H9 (cell line): ENCODE measurements at regions not wholly inside any gene's neighbourhood (a gene's known extent, or its start where the extent isn't known, plus 50 kb on each side); places are given as distances from the start of the nearest gene placed in this dataset.

ENCODE experiments used
- DNase-seq: peaks from one replicate; pipeline ENCODE4 v3.0.0-alpha.2; 2017
- H2AFZ ChIP-seq: one replicate; pipeline ENCODE4 v1.6.1; 2013; ENCODE audit warnings: mild to moderate bottlenecking, low read length, control low read depth, moderate library complexity
- H2AK5ac ChIP-seq: 2 replicates; pipeline ENCODE4 v1.6.1; 2013; ENCODE audit warnings: low read length, control low read depth, mixed read lengths; ENCODE audit not compliant: insufficient read length
- H2BK120ac ChIP-seq: one replicate; pipeline ENCODE4 v1.6.1; 2013; ENCODE audit warnings: low read depth, mild to moderate bottlenecking, low read length, control low read depth, inconsistent platforms; ENCODE audit not compliant: poor library complexity, severe bottlenecking
- H2BK12ac ChIP-seq: 2 replicates; pipeline ENCODE4 v1.6.1; 2013; ENCODE audit warnings: low read length, control low read depth, mixed read lengths, low read depth; ENCODE audit not compliant: insufficient read length
- H2BK15ac ChIP-seq: 2 replicates; pipeline ENCODE4 v1.6.1; 2013; ENCODE audit warnings: low read depth, low read length, control low read depth
- H2BK20ac ChIP-seq: one replicate; pipeline ENCODE4 v1.6.1; 2013; ENCODE audit warnings: low read depth, mild to moderate bottlenecking, low read length, control low read depth, inconsistent platforms; ENCODE audit not compliant: poor library complexity, severe bottlenecking
- H2BK5ac ChIP-seq: 2 replicates; pipeline ENCODE4 v1.6.1; 2013; ENCODE audit warnings: low read length, control low read depth, mixed read lengths; ENCODE audit not compliant: insufficient read length
- H3K14ac ChIP-seq: 2 replicates; pipeline ENCODE4 v1.6.1; 2013; ENCODE audit warnings: low read length, control low read depth; ENCODE audit not compliant: insufficient read depth
- H3K18ac ChIP-seq: 2 replicates; pipeline ENCODE4 v1.6.1; 2013; ENCODE audit warnings: low read depth, mild to moderate bottlenecking, mixed read lengths, low read length, control low read depth; ENCODE audit not compliant: insufficient read length
- H3K23ac ChIP-seq: 2 replicates; pipeline ENCODE4 v1.6.1; 2013; ENCODE audit warnings: low read length, control low read depth, mixed read lengths, low read depth; ENCODE audit not compliant: insufficient read length
- H3K23me2 ChIP-seq: 2 replicates; pipeline ENCODE4 v1.6.1; 2013; ENCODE audit warnings: low read depth, mild to moderate bottlenecking, mixed read lengths, low read length, control low read depth; ENCODE audit not compliant: insufficient read length, poor library complexity, severe bottlenecking
- H3K27ac ChIP-seq: 2 replicates; pipeline ENCODE4 v1.5.1; 2013; ENCODE audit warnings: low read length, control low read depth, mixed read lengths, low read depth; ENCODE audit not compliant: insufficient read length
- H3K27me3 ChIP-seq: 2 replicates; pipeline ENCODE4 v1.6.1; 2013; ENCODE audit warnings: low read length, control low read depth, inconsistent platforms; ENCODE audit not compliant: insufficient read depth
- H3K4ac ChIP-seq: 2 replicates; pipeline ENCODE4 v1.6.1; 2013; ENCODE audit warnings: low read depth, mild to moderate bottlenecking, control low read depth, inconsistent platforms, low read length, moderate library complexity
- H3K4me1 ChIP-seq: 2 replicates; pipeline ENCODE4 v1.6.1; 2013; ENCODE audit warnings: low read length, control low read depth, inconsistent platforms; ENCODE audit not compliant: insufficient read depth
- H3K4me2 ChIP-seq: 2 replicates; pipeline ENCODE4 v1.6.1; 2013; ENCODE audit warnings: low read length, control low read depth, mixed read lengths; ENCODE audit not compliant: insufficient read length, insufficient read depth
- H3K56ac ChIP-seq: 2 replicates; pipeline ENCODE4 v1.6.1; 2013; ENCODE audit warnings: low read depth, mild to moderate bottlenecking, mixed read lengths, low read length, control low read depth; ENCODE audit not compliant: insufficient read length
- H3K79me1 ChIP-seq: 2 replicates; pipeline ENCODE4 v1.6.1; 2013; ENCODE audit warnings: low read depth, mild to moderate bottlenecking, moderate library complexity, low read length, control low read depth, inconsistent platforms; ENCODE audit not compliant: insufficient read depth, poor library complexity, severe bottlenecking
- H3K79me2 ChIP-seq: 2 replicates; pipeline ENCODE4 v1.6.1; 2013; ENCODE audit warnings: low read length, control low read depth, inconsistent platforms; ENCODE audit not compliant: insufficient read depth
- H3K9ac ChIP-seq: 2 replicates; pipeline ENCODE4 v1.6.1; 2013; ENCODE audit warnings: low read length, control low read depth, mixed read lengths; ENCODE audit not compliant: insufficient read length; ENCODE audit errors: extremely low read depth
- H3K9me3 ChIP-seq: one replicate; pipeline ENCODE4 v1.6.1; 2013; ENCODE audit warnings: low read depth, low read length, inconsistent platforms; ENCODE audit not compliant: control insufficient read depth
- H3T11ph ChIP-seq: one replicate; pipeline ENCODE4 v1.6.1; 2013; ENCODE audit warnings: mild to moderate bottlenecking, low read length, control low read depth, inconsistent platforms
- H4K20me1 ChIP-seq: one replicate; pipeline ENCODE4 v1.6.1; 2013; ENCODE audit not compliant: control insufficient read depth, insufficient read length, insufficient read depth
- H4K5ac ChIP-seq: 2 replicates; pipeline ENCODE4 v1.6.1; 2013; ENCODE audit warnings: low read depth, mild to moderate bottlenecking, mixed read lengths, low read length, control low read depth; ENCODE audit not compliant: insufficient read length
- H4K8ac ChIP-seq: replicated peaks from 2 replicates; pipeline ENCODE4 v1.6.1; 2013; ENCODE audit warnings: low read length, control low read depth, mixed read lengths, low read depth; ENCODE audit not compliant: insufficient read length
- H4K91ac ChIP-seq: 2 replicates; pipeline ENCODE4 v1.6.1; 2013; ENCODE audit warnings: low read depth, mild to moderate bottlenecking, moderate library complexity, mixed read lengths, low read length, control low read depth; ENCODE audit not compliant: insufficient read length
- H3K27ac Mint-ChIP-seq, 3 experiments: 2 replicates in 2 of 3; 3 replicates in 1 of 3; pipeline ENCODE4 v1.8.0; 2020 to 2021; ENCODE audit warnings: mixed read lengths in 3 of 3, mild to moderate bottlenecking in 1 of 3, moderate library complexity in 1 of 3
- H3K27me3 Mint-ChIP-seq: 2 replicates; pipeline ENCODE4 v1.8.0; 2021; ENCODE audit warnings: low read depth, mild to moderate bottlenecking, moderate library complexity, mixed read lengths
- H3K36me3 Mint-ChIP-seq, 3 experiments: 2 replicates in 2 of 3; 3 replicates in 1 of 3; pipeline ENCODE4 v1.8.0; 2020 to 2021; ENCODE audit warnings: low read depth in 3 of 3, mixed read lengths in 3 of 3; ENCODE audit not compliant: insufficient read depth in 1 of 3
- H3K4me1 Mint-ChIP-seq, 2 experiments: 2 replicates each; pipeline ENCODE4 v1.8.0; 2020; ENCODE audit warnings: mixed read lengths in 2 of 2
- H3K4me3 Mint-ChIP-seq, 2 experiments: 2 replicates in 1 of 2; 3 replicates in 1 of 2; pipeline ENCODE4 v1.8.0; 2020 to 2021; ENCODE audit warnings: mild to moderate bottlenecking in 2 of 2, mixed read lengths in 2 of 2, moderate library complexity in 1 of 2
- H3K9me3 Mint-ChIP-seq, 2 experiments: 2 replicates in 1 of 2; 3 replicates in 1 of 2; pipeline ENCODE4 v1.8.0; 2020; ENCODE audit warnings: mild to moderate bottlenecking in 2 of 2, mixed read lengths in 2 of 2, moderate library complexity in 1 of 2
- CTCF ChIP-seq: fragments of 200-600 bp; sonication (generic); conservative IDR thresholded peaks from 3 replicates; pipeline ENCODE4 v1.8.0; 2021; ENCODE audit warnings: antibody characterized with exemption, mild to moderate bottlenecking

GRCh38 chr12:76208129-76208528 lies 123.6 kb upstream of the NAP1L1 start:
- Histone ChIP-seq H2AK5ac (no peak overlapping the region), H2BK5ac (no peak overlapping the region), H2BK12ac (no peak overlapping the region), H3K27me3 (no peaks in the 10 kb centered on the region), H3K4me1 (no peaks in the 10 kb centered on the region), H2BK120ac (no peak overlapping the region), H3K79me2 (no peaks in the 10 kb centered on the region), H3K23me2 (no peaks in the 10 kb centered on the region), H3K14ac (no peak overlapping the region), H3K4ac (no peak overlapping the region), H4K5ac (no peak overlapping the region), H4K91ac (no peak overlapping the region), H4K8ac (no peak overlapping the region), H3K23ac (no peak overlapping the region), H2BK20ac (no peak overlapping the region), H3K56ac (no peak overlapping the region), H4K20me1 (no peaks in the 10 kb centered on the region), H3T11ph (no peak overlapping the region), H3K9ac (no peak overlapping the region), H2BK15ac (no peak overlapping the region), H2AFZ (no peak overlapping the region), H3K9me3 (no peaks in the 10 kb centered on the region), H3K4me2 (no peak overlapping the region), H3K79me1 (no peaks in the 10 kb centered on the region), H3K18ac (no peak overlapping the region), H3K27ac (no peak overlapping the region)
- H3K27me3 Mint-ChIP-seq = peaks cover 2% of the 10 kb centered on the region; the same call in 1 of the 2 replicates
- H3K36me3 Mint-ChIP-seq = peaks cover 0 to 9% (median 2%) of the 10 kb centered on the region in 3 experiments; a peak in 4 of 7 replicates
- H3K9me3 Mint-ChIP-seq = peaks cover 7 to 8% of the 10 kb centered on the region in 2 experiments
- H3K4me1 Mint-ChIP-seq = peaks cover 8 to 9% of the 10 kb centered on the region in 2 experiments; a peak in 3 of 4 replicates
- no peak for TF ChIP-seq CTCF
- no peak overlapping the region for H3K27ac Mint-ChIP-seq
- no peak overlapping the region for H3K4me3 Mint-ChIP-seq
- no peak for DNase-seq
